IgD-negative memory B cell (primary cell): ENCODE measurements at regions not wholly inside any gene's neighbourhood (a gene's known extent, or its start where the extent isn't known, plus 50 kb on each side); places are given as distances from the start of the nearest gene placed in this dataset.

Experiments used
- H3K27ac Mint-ChIP-seq, 3 donors: one replicate each; pipeline ENCODE4 v1.8.0; 2020 to 2022; ENCODE audit warnings: mild to moderate bottlenecking in 3 of 3, mixed read lengths in 3 of 3, moderate library complexity in 1 of 3
- H3K27me3 Mint-ChIP-seq: one replicate; pipeline ENCODE4 v1.8.0; 2021; ENCODE audit warnings: mixed read lengths
- H3K36me3 Mint-ChIP-seq: one replicate; pipeline ENCODE4 v1.8.0; 2020; ENCODE audit warnings: mild to moderate bottlenecking, mixed read lengths
- H3K4me1 Mint-ChIP-seq, 3 donors: one replicate each; pipeline ENCODE4 v1.8.0; 2020 to 2022; ENCODE audit warnings: mixed read lengths in 3 of 3, mild to moderate bottlenecking in 1 of 3
- H3K4me3 Mint-ChIP-seq, 4 donors: one replicate each; pipeline ENCODE4 v1.8.0; 2020 to 2022; ENCODE audit warnings: mild to moderate bottlenecking in 4 of 4, mixed read lengths in 4 of 4, moderate library complexity in 3 of 4
- H3K9me3 Mint-ChIP-seq, 3 donors: one replicate each; pipeline ENCODE4 v1.8.0; 2020 to 2021; ENCODE audit warnings: mixed read lengths in 3 of 3, mild to moderate bottlenecking in 1 of 3

DNA sequence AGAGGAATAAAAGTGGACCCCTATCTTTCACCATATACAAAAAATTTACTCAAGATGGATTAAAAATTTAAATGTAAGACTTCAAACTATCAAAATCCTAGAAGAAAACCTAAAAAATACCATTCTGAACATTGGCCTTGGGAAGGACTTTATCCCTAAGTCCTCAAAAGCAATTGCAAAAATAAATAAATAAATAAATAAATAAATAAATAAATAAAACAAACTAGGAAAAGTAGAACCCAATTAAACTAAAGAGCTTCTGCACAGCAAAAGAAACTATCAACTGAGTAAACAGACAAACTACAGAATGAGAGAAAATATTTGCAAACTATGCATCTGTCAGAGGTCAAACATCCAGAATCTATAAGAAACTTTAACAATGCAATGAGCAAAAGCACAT lies 874.9 kb upstream of the PCDH20 start:
- H3K27me3 Mint-ChIP-seq, result no peaks in the 10 kb centered on the region
- H3K9me3 Mint-ChIP-seq, result peaks cover 2 to 4% (median 4%) of the 10 kb centered on the region in 3 donors
- H3K4me1 Mint-ChIP-seq, result no peaks in the 10 kb centered on the region
- no peaks in the 10 kb centered on the region for H3K36me3 Mint-ChIP-seq
- no peak overlapping the region for H3K27ac Mint-ChIP-seq
- H3K4me3 Mint-ChIP-seq, result no peak overlapping the region

DNA sequence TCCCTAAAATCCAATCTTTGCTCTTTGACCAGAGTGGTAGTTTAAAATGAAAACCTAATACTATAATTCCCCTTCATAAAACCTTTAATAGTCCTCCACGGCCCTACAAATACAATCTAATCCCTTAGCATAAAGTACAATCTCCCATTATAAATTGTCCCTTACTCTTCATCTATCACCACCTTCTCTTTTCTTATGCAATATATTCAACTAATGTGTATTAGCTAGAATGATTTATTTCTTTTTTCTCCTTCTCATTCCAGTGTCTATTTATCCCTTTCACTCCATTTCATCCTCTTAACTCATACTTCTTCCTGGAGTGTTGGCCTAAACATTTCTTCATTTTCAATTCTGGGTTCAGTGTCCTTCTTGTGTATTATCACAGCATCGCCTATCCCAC lies 872.1 kb upstream of the PCDH20 start:
- Mint-ChIP-seq H3K9me3 (peaks cover 0 to 4% (median 2%) of the 10 kb centered on the region in 3 donors), H3K27ac (peak overlapping the region in 1 of 3 donors; percentile 5), H3K4me3 (no peak overlapping the region), H3K4me1 (no peaks in the 10 kb centered on the region), H3K36me3 (no peaks in the 10 kb centered on the region), H3K27me3 (no peaks in the 10 kb centered on the region)

DNA sequence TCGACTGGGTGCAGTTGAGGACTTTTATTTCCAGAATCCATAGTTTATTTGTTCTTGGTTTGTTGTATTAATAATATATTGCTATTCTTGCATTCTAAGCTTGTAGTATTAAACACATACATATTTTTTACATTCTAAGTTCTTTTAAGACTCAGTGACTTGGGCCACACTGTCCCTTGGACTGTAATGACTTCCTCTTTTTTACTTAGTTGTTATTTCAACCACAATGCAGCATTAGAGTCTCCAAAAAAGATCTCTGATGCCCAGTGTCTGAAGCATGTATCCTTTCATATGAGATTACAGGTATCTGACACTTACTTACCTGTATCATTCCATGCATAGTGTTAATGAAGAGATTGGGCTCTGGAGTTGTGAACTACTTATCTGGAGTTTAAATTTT lies 864.9 kb upstream of the PCDH20 start:
- H3K9me3 Mint-ChIP-seq, result peaks cover 0 to 1% (median 0%) of the 10 kb centered on the region in 3 donors
- no peak overlapping the region for H3K4me3 Mint-ChIP-seq
- no peak overlapping the region for H3K27ac Mint-ChIP-seq
- no peaks in the 10 kb centered on the region for H3K4me1 Mint-ChIP-seq
- no peaks in the 10 kb centered on the region for H3K36me3 Mint-ChIP-seq
- H3K27me3 Mint-ChIP-seq, result no peaks in the 10 kb centered on the region

DNA sequence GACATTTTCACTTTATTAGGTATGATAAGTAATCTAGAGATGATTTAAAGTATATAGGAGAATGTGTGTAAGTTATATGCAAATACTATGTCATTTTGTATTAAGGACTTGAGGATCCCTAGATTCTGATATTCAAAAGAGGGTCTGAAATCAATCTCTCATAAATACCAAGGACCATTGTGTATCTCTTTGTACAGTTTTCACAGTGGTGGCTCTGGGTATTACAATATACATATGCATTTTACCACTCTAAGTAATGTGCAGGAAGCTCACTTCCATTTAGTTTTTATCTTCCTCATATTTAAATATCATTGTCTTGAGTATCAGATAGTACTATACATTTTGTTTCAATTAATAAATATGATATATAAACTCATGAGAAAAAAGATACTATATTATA lies 862.6 kb upstream of the PCDH20 start:
- Mint-ChIP-seq H3K36me3 (no peaks in the 10 kb centered on the region), H3K4me1 (no peaks in the 10 kb centered on the region), H3K4me3 (no peak overlapping the region)

DNA sequence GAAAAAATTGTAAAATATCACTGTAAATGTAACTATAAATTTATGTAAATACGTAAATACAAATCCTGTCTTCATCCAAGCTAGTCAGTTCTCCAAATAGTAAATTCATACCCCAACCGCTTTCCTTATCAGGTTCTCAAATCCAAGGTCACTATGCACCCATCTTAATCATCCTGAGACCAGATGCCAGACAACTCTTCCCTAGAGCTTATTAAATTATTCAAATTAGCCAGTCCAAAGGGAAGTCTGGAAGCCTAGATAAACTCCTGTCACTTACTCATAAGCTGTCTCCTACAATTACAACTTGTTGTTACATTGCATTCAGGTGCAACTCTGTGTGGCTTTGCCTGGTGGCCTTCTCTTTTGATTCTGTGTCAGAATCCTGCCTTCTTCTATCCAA lies 836.1 kb upstream of the PCDH20 start:
- Mint-ChIP-seq H3K27me3 (no peaks in the 10 kb centered on the region), H3K27ac (no peak overlapping the region), H3K36me3 (peaks cover 1% of the 10 kb centered on the region), H3K4me3 (no peak overlapping the region), H3K9me3 (peaks cover 2 to 11% (median 2%) of the 10 kb centered on the region in 3 donors), H3K4me1 (no peaks in the 10 kb centered on the region)

More for the DNA sequence above, 862.6 kb upstream of the PCDH20 start:
- Mint-ChIP-seq H3K27me3 (no peaks in the 10 kb centered on the region), H3K9me3 (peaks cover 0 to 3% (median 1%) of the 10 kb centered on the region in 3 donors), H3K27ac (no peak overlapping the region)

DNA sequence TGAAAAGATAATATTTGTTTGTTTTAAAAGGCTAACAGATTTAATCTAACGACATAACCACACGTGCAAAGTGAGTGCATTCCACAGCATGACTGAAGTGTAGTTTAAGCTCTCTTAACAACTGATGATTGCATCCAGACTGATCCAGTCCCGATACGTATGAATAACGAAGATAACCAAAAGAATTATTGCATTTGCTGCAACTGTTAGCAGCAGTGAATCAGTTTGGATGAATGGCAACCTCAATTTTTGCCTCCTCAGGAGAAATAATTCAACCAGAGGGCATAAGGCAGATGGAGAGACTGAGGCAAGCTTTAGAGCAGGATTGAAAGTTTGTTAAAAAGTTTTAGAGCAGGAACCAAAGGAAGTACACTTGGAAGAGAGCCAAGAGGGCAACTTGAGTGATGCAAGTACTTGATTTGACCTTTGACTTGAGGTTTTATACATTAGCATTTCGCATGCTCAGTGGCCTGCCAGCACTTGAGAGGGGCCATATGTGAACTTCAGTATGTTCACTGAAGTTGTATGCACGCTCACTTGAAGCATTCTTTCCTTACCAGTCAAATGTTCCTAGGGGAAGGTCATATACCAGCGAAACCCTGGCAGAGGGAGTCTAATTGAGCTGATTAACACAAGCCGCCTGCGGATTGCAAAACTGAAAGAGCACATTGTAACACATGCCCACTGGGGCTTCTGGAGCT lies 835.0 kb upstream of the PCDH20 start:
- Mint-ChIP-seq H3K27me3 (no peaks in the 10 kb centered on the region), H3K9me3 (peaks cover 2 to 11% (median 2%) of the 10 kb centered on the region in 3 donors), H3K4me3 (no peak overlapping the region), H3K4me1 (no peaks in the 10 kb centered on the region), H3K36me3 (peaks cover 1% of the 10 kb centered on the region), H3K27ac (no peak overlapping the region)

DNA sequence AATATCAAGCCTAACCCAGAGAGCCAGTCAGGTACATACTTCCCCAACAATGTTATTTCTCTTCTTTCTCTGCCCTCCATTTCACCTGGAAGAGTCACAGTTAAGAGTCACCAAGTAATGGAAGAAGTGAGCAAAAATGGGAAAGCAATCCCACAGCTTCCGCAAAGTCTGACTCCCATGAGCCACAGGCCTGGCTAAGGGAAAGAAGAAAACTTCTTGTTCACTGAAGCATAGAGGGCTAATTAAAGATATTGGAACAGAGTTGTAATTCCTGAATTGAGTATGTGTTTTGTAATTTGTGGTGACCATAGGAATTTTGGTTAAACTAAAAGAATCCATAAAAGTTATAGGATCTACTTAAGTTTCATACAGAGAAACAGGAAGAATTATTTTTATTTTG lies 830.9 kb upstream of the PCDH20 start:
- H3K9me3 Mint-ChIP-seq, result peaks cover 0 to 7% (median 0%) of the 10 kb centered on the region in 3 donors
- H3K27me3 Mint-ChIP-seq, result no peaks in the 10 kb centered on the region
- H3K27ac Mint-ChIP-seq, result no peak overlapping the region
- H3K36me3 Mint-ChIP-seq, result no peaks in the 10 kb centered on the region
- H3K4me3 Mint-ChIP-seq, result no peak overlapping the region
- no peaks in the 10 kb centered on the region for H3K4me1 Mint-ChIP-seq

DNA sequence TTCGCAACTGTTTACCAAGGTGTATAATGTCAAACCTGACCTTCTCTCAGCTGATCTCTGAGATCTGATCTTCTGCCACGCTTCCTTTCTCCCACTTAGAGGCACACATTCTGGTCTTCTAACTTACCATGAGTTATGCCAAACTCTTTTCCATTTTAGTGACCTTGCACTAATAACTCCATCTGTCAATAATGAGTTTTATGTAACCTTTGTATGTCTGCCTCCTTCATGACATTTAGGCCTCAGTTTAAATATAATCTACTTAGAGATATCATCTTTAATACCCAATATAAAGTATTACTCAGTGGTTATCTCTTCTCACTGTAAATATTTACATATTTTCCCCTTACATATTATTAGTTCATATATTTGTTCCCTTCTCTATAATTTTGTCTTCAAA lies 827.5 kb upstream of the PCDH20 start:
- no peaks in the 10 kb centered on the region for H3K27me3 Mint-ChIP-seq
- H3K4me3 Mint-ChIP-seq, result no peak overlapping the region
- no peaks in the 10 kb centered on the region for H3K9me3 Mint-ChIP-seq
- peaks cover 0 to 3% (median 0%) of the 10 kb centered on the region in 3 donors for H3K4me1 Mint-ChIP-seq
- H3K27ac Mint-ChIP-seq, result no peak overlapping the region
- H3K36me3 Mint-ChIP-seq, result no peaks in the 10 kb centered on the region

DNA sequence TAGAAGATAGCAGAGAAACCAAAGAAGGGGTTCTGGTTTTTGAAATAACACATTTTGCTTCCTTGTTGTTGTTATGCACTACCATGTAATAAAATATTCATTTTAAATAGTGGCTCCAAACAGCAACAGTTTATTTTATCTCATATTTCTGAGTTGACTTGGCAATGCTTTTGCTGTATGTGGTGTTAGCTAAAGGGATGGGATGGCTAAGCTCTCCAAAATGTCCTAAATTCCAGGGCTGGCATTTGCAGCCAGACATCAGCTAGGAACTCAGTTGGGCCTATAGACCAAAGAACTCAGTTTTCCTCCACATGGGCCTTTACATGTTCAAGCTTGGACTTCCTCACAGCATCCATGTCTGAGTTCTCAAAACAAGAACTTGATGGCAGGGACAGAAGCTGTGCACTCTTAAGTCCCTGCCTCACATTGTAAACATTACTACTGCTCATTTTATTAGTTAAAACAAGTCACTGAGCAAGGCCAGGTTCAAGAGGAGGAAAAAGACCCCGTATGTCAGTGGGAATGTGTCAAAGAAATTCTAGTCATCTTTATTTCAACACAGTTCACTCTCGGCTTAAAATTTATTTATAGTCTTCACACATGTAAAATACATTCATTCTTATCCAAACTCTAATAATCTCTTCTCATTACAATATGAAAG lies 819.3 kb upstream of the PCDH20 start:
- peaks cover 0 to 2% (median 1%) of the 10 kb centered on the region in 3 donors for H3K9me3 Mint-ChIP-seq
- H3K27me3 Mint-ChIP-seq, result no peaks in the 10 kb centered on the region
- no peak overlapping the region for H3K4me3 Mint-ChIP-seq
- peaks cover 0 to 3% (median 0%) of the 10 kb centered on the region in 3 donors for H3K4me1 Mint-ChIP-seq
- H3K36me3 Mint-ChIP-seq, result no peaks in the 10 kb centered on the region
- H3K27ac Mint-ChIP-seq, result no peak overlapping the region

DNA sequence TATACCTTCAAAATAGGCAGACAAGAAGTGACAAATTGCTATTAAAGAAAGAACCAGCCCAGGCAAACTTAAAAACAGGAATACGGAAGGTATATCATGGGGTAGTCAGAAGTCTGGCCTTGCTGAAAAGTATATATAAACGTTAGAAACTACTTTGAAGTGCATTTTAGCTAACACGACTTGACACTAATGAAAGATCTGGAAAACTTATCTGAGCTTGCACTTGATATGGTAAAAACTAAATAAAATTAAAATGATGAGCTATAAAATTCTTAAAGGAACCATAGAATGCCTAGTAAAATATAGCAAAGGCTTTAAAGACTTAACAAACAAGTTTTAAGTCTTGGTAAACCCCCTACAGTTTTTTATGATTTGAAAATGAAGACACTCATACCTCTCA lies 795.3 kb upstream of the PCDH20 start:
- no peaks in the 10 kb centered on the region for H3K36me3 Mint-ChIP-seq
- no peak overlapping the region for H3K4me3 Mint-ChIP-seq
- H3K4me1 Mint-ChIP-seq, result peaks cover 0 to 3% (median 0%) of the 10 kb centered on the region in 3 donors
- no peaks in the 10 kb centered on the region for H3K27me3 Mint-ChIP-seq
- H3K9me3 Mint-ChIP-seq, result peaks cover 0 to 8% (median 3%) of the 10 kb centered on the region in 3 donors
- H3K27ac Mint-ChIP-seq, result no peak overlapping the region

DNA sequence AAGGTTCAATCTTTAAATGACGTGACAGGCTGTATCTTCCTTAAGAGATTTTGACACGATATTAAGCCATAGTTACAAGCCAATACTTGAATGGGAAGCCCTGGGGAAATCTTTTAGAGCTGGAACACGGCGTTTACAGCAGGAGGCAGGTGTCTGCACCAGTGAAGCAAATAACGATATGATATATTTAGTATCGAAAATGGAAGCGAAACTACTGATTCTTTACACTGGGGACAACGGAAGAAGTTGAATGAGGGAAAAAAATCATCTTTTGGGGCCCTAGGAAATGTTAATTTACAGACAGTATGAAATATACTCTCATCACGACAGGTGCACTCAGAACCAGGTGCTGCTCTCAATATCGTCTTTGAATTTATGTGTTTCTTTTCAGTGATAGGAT lies 793.9 kb upstream of the PCDH20 start:
- Mint-ChIP-seq H3K4me1 (peaks cover 0 to 3% (median 0%) of the 10 kb centered on the region in 3 donors), H3K4me3 (peak overlapping the region in 3 of 4 donors; percentile 0 to 75 (median 30)), H3K9me3 (peaks cover 0 to 15% (median 3%) of the 10 kb centered on the region in 3 donors), H3K36me3 (no peaks in the 10 kb centered on the region), H3K27me3 (no peaks in the 10 kb centered on the region), H3K27ac (no peak overlapping the region)

DNA sequence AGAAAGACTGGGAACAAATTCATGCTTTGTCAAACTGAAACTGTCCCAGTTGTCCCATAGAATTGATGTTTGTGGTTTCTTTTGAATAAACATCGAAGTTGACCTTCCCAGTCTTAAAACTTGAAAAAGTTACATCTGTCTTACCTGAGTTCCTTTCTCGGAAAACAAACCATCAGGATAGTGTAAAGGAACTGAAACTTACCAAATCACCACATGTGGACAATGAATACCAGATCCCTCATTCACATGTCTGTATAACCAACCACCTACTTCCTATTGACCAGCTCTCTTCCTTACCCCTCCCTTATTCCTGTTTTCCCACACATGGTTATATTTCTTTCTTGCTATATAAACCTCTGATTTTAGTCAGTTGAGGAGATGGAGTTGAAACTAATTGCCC lies 791.7 kb upstream of the PCDH20 start:
- H3K27me3 Mint-ChIP-seq, result no peaks in the 10 kb centered on the region
- peaks cover 0 to 15% (median 3%) of the 10 kb centered on the region in 3 donors for H3K9me3 Mint-ChIP-seq
- peaks cover 0 to 3% (median 0%) of the 10 kb centered on the region in 3 donors for H3K4me1 Mint-ChIP-seq
- no peak overlapping the region for H3K27ac Mint-ChIP-seq
- no peaks in the 10 kb centered on the region for H3K36me3 Mint-ChIP-seq
- no peak overlapping the region for H3K4me3 Mint-ChIP-seq

DNA sequence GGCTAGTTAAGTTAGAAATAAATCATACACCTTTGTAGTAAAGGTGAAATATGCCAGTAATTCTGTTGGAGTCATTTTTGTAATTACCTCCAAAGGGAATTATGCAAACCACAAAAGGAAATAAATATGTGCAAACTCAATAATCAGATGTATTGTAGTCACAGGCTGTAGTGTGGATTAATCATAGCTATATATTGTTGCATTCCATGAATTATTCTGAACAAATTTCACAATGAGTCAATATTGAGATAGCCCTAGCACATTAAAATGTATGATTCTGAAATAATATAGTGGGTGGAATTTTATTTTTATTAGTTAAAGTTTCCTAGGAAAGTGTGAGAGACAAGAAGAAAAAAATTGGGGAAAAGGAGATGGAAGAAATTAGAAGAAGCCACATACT lies 790.5 kb upstream of the PCDH20 start:
- Mint-ChIP-seq H3K4me3 (no peak overlapping the region), H3K4me1 (peaks cover 0 to 3% (median 0%) of the 10 kb centered on the region in 3 donors), H3K27ac (no peak overlapping the region), H3K27me3 (no peaks in the 10 kb centered on the region), H3K9me3 (peaks cover 0 to 15% (median 3%) of the 10 kb centered on the region in 3 donors), H3K36me3 (no peaks in the 10 kb centered on the region)

DNA sequence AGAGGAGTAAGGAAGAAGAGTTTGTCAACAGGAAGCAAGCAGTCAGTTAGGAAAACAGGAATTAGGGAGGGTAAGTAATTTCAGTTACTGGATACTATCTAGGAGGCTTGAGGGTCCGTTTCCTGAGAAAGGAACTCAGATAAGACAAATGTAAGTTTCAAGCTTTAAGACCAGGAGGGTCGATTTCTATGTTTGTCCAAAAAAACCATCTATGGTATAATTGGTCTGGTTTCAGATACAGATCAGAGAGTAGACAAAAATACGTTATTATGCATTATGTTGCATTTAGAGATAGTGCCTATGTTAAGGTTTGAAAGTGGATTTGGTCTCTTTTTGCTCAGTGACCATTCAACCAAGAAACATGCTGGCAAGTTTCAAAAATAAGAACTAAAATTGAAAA lies 789.6 kb upstream of the PCDH20 start:
- Mint-ChIP-seq H3K4me1 (peaks cover 0 to 3% (median 0%) of the 10 kb centered on the region in 3 donors), H3K4me3 (no peak overlapping the region), H3K27me3 (no peaks in the 10 kb centered on the region)

DNA sequence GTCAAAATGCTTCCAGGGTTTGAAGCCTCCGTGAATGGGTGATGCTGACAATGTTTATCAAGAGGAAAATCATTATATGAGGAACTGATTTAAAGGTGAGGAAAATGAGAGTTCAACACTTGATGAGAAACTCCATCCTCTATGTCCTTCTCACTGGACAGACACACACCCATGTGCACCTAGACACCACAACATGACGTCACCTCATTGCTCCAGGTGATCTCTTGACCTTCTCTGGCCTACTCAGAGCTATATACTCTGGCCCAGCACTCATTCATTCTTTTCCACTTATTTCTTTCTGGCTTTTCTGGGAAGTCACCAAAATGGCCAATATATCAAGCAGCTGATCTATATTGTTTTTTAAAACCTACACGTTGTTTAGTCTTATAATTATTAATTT lies 778.7 kb upstream of the PCDH20 start:
- H3K4me1 Mint-ChIP-seq, result no peaks in the 10 kb centered on the region
- H3K27me3 Mint-ChIP-seq, result no peaks in the 10 kb centered on the region
- H3K36me3 Mint-ChIP-seq, result no peaks in the 10 kb centered on the region
- H3K9me3 Mint-ChIP-seq, result no peaks in the 10 kb centered on the region
- H3K4me3 Mint-ChIP-seq, result no peak overlapping the region
- H3K27ac Mint-ChIP-seq, result peak overlapping the region in 1 of 3 donors; percentile 38

More for the DNA sequence above, 789.6 kb upstream of the PCDH20 start:
- no peak overlapping the region for H3K27ac Mint-ChIP-seq
- H3K9me3 Mint-ChIP-seq, result peaks cover 0 to 15% (median 3%) of the 10 kb centered on the region in 3 donors
- H3K36me3 Mint-ChIP-seq, result no peaks in the 10 kb centered on the region

DNA sequence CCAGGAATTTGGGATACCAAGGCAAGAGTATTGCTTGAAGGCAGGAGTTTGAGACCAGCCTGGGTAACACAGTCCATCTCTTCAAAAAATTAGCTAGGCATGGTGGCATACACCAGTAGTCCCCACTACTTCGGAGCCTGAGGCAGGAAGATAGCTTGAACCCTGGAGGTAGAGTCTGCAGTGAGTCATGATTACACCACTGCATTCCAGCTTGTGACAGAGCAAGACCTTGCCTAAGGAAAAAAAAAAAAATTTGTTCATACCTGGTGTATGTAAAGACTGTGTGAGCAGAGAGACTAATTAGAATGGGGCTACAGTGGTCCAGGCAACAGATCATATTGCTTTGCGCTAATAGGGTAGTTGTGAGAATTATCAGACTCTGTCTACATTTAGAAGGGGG lies 778.3 kb upstream of the PCDH20 start:
- H3K36me3 Mint-ChIP-seq, result no peaks in the 10 kb centered on the region
- no peaks in the 10 kb centered on the region for H3K27me3 Mint-ChIP-seq
- H3K4me1 Mint-ChIP-seq, result no peaks in the 10 kb centered on the region
- H3K4me3 Mint-ChIP-seq, result no peak overlapping the region
- no peaks in the 10 kb centered on the region for H3K9me3 Mint-ChIP-seq
- H3K27ac Mint-ChIP-seq, result peak overlapping the region in 1 of 3 donors; percentile 38
